GM21390 (cell line): ENCODE measurements at regions not wholly inside any gene's neighbourhood (a gene's known extent, or its start where the extent isn't known, plus 50 kb on each side); places are given as distances from the start of the nearest gene placed in this dataset.
"Not testable (repeated sequence)": the region's sequence is repeated elsewhere in the genome, so short reads cannot be mapped to it uniquely, and the experiment has no call there.

Experiments used
- ATAC-seq: cut with Tn5 transposase; IDR thresholded peaks from one replicate; pipeline ENCODE4 v1.9.1; 2021; ENCODE audit not compliant: unreplicated experiment

DNA sequence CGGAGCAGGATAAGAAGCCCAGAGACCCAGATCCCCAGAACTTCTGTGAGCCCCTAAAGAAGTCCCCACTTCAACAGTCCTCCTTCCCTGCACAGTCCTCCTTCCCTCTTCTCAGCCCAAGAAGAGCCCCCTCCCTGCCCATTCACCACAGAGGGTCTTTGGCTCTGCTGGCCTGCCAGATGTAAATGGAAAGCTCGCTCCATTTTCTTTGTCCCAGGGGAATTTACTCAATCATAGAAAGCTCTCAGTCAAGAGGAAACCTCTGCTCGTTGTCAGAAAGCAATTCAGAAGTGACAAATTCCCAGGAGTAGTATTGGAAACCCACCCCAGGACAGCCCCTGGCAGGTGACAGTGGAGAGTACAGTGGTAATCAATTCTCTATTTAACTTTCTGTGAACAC, 105.5 kb upstream of the SMAD3 start:
- no peak for ATAC-seq

DNA sequence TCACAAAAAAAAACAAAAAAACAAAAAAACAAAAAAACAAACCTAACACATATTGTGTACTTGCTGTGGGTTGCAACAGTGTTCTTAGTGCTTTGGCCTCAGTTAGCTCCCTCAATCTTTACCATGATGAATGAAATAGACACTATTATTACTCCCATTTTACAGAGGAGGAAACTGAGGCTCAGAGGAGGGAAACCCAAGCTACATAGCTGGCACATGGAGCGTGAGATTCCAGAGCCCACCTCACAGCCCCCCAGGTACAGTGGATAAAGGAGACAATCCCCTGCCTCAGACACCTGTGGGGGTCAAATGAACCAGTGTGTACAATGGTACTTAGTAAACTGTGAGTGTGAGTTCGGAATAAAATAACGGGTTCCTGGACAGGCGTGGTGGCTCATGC, 104.9 kb upstream of the SMAD3 start:
- no peak for ATAC-seq

GRCh38 chr15:66961407-66961884, 104.0 kb upstream of the SMAD3 start:
- no peak for ATAC-seq

DNA sequence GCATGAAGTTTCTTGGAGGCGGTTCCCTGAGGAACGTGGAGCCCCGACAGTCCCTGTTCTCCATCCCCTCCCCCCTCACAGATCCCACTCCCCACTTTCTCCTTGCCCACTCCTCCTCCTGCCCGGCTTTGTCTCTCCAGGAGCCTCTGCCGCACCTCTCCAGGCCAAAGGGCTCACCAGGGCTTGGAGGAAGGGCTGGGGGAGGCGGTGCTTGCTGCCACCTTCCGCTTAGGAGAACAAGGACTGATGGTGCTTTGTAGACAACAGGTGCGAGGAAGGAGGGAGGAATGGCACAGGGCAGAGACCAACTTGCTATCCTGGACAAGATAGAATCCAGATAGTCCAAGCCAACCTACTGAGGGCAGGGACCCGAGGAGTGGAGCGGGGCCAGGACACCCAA, 103.5 kb upstream of the SMAD3 start:
- ATAC-seq = no peak

DNA sequence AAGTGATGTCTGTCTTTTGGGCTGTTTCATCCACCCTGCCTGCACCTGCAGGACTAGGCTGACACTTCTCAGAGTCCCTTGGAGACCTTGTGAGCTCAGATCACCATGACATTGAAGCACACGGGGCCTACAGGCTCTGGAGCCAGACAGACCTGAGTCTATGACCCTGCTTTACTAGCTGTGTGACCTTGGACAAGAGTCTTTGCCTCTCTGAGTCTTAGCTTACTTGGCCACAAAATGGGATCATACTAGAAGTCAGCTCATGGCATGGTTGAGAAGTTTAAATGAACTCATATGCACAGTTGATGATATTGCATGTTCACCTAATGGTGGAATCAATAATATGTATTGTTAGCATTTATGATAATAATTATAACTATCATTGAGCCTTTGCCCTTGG, 102.9 kb upstream of the SMAD3 start:
- no peak for ATAC-seq

DNA sequence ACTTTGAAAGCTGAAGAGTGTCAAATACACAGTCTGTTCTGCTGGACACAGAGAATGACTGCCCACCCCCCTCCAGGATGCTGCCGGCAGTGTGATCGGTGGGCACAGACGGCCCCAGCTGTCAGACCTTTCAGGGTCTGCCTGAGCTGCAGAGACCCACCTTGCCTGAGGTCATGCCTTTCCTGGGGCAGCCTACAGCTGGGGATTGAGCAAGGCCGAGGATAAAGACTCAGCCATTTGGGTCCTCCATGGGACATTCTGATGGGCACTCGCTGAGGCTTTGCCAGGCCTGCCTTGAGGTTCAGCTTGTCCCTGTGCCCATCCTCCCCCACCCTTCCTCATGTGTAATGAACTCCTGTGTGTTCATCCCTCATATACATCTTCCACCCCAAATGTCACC, 102.3 kb upstream of the SMAD3 start:
- no peak for ATAC-seq

DNA sequence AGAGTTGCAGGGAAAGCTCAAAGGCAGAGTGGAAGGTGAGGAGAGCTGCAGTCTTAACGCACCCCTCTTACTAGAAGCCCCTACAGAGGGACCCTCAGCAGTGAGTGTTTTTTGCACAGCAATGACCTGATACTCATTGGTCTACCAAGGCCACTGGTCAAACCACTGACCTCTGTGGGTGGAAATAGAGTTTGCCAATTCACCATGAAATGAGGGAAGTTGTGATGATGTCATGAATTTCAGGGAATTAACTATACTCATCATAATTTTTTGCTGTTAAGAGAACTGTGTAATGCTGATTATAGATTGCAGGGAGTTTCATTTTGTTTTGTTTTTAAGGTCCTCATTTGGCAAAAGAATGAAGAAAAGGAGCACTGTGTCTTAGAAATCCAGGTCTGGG, 101.7 kb upstream of the SMAD3 start:
- no peak for ATAC-seq

DNA sequence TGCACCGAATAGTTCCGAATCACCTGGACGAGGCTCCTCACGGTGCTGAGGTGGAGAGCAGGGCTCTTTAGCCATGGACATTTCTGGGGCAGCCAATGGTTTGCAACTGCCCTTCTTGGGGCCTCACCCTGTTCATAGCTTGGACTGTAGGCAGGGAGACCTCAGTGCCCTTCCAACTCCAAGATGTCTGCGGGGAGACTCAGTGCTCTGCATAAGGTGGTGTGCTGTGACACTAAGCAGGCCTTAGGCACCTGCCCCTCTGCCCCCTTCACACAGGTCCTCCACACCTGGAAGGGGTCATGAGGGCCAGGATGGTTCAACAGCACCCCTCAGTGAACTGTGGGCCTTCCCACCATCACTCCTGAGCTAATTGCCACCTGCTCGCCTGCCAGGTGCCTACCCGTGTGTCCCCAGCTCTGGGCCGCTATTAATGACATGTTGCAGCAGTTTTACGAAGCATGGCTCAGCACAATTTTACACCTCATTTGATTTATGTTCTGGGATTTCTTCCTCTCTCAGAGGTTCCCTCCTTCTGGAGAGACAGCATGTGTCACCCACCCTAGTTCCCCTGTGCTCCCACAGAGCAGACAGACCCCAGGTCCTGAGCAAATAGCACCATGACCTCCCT, 101.2 kb upstream of the SMAD3 start:
- ATAC-seq = no peak

DNA sequence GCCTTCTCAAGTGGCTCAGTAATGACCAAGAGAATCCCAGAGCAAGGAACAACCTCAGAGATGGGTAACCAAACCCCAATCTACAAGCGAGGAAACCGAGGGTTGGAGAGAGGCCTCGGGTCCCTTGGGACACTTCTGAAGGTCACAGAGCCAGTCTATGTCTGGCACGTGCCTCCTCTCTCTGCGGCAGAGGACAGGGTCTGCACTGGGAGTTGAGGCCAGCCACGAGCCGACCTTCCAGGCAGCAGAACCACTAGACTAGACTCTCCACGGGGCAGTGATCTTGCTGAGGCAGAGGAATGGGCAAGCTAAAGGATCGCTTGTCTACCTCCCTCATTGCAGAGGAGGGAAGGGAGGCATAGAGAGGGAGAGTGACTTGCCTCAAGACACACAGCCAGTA, 100.6 kb upstream of the SMAD3 start:
- ATAC-seq = no peak

DNA sequence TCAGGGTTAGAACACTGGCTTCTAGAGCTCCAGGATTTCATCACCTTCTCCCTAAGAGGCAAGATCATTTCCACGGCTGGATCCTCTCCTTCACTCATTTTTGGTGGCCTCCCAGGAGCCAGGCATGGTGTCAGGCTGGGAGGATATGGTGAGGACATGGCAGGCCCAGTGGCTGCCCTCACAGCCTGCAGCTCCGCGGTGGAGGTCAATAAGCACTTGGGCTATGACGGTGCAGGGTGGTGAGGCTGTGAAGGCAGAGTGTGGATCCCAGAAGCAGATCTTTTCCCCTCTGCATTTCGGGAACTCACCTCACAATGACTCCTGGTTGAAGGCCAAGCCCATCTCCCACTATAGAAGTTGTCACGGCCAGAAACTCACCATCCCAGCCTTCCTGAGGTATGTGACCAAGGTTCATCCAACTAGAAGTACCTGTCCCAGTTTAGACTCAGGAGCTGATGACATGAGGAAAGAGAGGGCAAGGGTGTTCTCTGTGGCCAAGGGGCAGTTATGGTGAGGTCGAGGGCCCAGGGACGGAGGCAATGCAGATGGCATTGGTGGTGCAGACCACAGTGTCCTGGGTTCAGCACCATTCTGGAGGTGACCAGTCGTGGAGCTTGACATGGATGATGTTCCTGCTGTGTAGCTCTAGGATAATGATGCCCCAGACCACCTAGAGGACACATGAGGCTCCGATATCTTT, 100.1 kb upstream of the SMAD3 start:
- no peak for ATAC-seq

GRCh38 chr15:66966256-66966655, 99.1 kb upstream of the SMAD3 start:
- no peak for ATAC-seq

- ATAC-seq = no peak
Observed at GRCh38 chr15:66968806-66969596, 96.4 kb upstream of the SMAD3 start.

GRCh38 chr15:66974131-66974530, 91.3 kb upstream of the SMAD3 start:
- ATAC-seq = not testable (repeated sequence)

DNA sequence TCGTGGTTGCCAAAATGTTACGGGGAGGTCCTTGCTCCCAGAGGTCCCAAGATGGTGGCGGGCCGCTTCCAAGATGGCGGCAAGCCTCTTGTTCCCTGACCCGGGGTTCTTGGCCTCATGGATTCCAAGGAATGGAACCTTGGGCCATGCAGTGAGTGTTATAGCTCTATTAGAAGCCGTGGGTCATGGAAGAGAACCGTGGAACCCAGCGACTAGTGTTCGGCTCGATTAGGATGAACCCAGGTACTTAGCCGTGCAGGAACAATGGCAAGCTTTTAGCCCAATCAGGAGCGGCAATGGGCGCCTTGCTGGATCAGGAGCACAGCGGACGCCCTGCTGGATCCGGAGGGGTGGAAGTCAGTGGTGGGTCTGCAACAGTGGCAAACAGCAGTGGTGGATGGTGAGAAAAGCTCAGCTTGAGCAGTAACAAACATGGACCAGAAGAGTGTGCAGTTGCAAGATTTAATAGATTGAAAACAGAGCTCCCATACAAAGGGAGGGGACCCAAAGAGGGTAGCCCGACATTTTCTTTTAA, 89.2 kb upstream of the SMAD3 start:
- ATAC-seq = not testable (repeated sequence)

GRCh38 chr15:66980326-66980725, 85.1 kb upstream of the SMAD3 start:
- ATAC-seq = not testable (repeated sequence)

DNA sequence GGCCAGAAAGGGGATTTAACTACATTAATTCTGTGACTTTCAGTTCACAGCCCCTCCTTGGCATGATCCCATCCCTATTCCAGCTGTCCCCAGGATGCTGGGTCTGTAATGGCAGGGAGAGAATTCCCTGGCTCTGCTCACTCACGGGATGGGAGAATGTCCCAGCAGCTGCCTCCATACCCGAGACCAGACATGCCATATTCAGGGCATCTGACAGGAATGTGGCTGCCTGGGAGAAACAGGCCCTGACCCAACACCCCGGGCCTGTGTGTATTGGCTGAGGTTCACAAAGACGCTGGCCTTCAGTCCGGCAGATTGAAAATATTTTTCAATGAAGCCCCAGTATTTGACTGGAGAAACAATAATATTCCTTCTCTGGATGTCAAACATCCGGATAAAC, 83.6 kb upstream of the SMAD3 start:
- no peak for ATAC-seq

DNA sequence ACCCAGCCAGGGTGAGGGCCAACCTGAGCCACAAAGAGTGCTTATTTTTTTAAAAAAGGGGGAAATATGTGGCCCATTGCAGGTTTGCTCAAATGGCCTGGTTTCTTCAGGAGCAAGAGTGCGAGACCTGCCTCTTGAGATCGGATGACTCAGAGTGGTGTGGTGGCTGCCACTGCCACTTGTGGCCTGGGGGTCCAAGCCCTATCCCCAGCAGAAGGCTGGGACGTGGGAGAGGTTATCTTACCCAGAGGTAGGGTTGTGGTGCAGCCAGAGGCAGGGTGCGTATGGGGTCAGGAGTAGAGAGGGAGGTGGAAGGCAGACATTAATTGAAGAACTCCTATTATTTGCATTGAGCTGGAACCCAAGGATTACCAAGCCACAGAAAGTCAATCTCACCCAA, 83.2 kb upstream of the SMAD3 start:
- no peak for ATAC-seq

GRCh38 chr15:66982816-66983215, 82.6 kb upstream of the SMAD3 start:
- no peak for ATAC-seq

DNA sequence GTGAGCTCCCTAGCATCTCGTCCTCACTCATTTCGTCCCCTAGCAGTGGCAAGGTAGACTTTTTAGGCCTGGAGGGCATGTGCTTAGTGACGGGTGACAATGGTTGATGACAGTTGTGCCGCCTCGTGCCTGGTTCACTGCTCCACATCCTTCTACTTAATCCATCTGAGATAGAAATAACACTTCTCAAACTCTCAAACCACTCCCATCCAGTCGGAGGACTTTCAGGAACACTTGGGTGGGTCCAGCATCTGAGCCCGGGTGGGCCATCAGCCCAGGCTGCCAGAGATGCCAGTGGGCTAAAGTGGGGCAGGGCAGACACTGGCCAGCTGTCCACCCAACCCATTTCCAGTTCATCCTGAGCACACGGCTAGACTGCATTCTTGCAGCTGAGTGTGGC, 79.7 kb upstream of the SMAD3 start:
- no peak for ATAC-seq

DNA sequence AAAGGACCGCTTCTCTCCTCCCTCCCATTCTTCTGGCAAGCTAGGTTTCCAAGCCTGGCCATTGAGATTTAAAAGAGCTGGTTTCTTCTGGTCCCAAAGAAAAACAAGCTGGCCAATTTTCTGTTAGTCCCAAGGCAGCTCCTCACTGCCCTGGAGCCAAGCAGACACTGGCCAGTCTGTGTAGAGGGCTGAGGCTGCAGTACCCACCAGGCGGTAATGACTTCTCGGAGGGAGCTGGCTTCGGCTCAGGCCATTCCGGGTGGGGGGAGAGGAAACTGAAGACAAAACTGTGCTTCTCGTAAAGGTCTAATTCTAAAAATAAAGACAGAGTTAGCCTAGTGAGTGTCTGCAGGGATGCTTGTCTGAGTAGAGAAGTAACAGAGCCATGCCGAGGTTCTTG, 78.5 kb upstream of the SMAD3 start:
- no peak for ATAC-seq

GRCh38 chr15:66993090-66993489, 72.3 kb upstream of the SMAD3 start:
- ATAC-seq = no peak
